Naive thymus-derived CD8-positive, alpha-beta T cell (primary cell): ENCODE measurements at regions not wholly inside any gene's neighbourhood (a gene's known extent, or its start where the extent isn't known, plus 50 kb on each side); places are given as distances from the start of the nearest gene placed in this dataset.

ENCODE experiments used
- ATAC-seq, 2 donors: fragments of 150-1000 bp; cut with Tn5 transposase in 1 of 2; sonication (Bioruptor Pico), chemical (Tn5 transposase) in 1 of 2; 1 replicate in 1 of 2; 2 replicates in 1 of 2; pipeline ENCODE4 v1.10.0; 2021; ENCODE audit warnings: mild to moderate bottlenecking in 2 of 2, moderate library complexity in 2 of 2
- POLR2A ChIA-PET: fragments of 350-600 bp; sonication (Branson Sonifier 250); formaldehyde crosslinking; loops from one replicate; lab custom pipeline; 2021; ENCODE audit warnings: antibody characterized with exemption; lab: Charles Lee
- DNase-seq, 10 donors: peaks; one replicate each; pipeline versions ENCODE4 v3.0.0 to v3.0.0-alpha.2; 2020 to 2022
- H3K27ac Mint-ChIP-seq, 10 donors: one replicate each; pipeline ENCODE4 v1.8.0; 2020 to 2022; ENCODE audit warnings: mild to moderate bottlenecking in 10 of 10, mixed read lengths in 10 of 10, moderate library complexity in 4 of 10, inconsistent platforms in 1 of 10
- H3K27me3 Mint-ChIP-seq, 5 donors: one replicate each; pipeline ENCODE4 v1.8.0; 2021 to 2022; ENCODE audit warnings: mixed read lengths in 5 of 5
- H3K36me3 Mint-ChIP-seq, 3 donors: one replicate each; pipeline ENCODE4 v1.8.0; 2020 to 2022; ENCODE audit warnings: mixed read lengths in 3 of 3, mild to moderate bottlenecking in 2 of 3, inconsistent platforms in 1 of 3
- H3K4me1 Mint-ChIP-seq, 4 donors: one replicate each; pipeline ENCODE4 v1.8.0; 2021 to 2022; ENCODE audit warnings: mixed read lengths in 4 of 4
- H3K4me3 Mint-ChIP-seq, 10 donors: one replicate each; pipeline ENCODE4 v1.8.0; 2020 to 2022; ENCODE audit warnings: mild to moderate bottlenecking in 10 of 10, mixed read lengths in 10 of 10, moderate library complexity in 6 of 10, inconsistent platforms in 1 of 10
- H3K9me3 Mint-ChIP-seq, 9 donors: one replicate each; pipeline ENCODE4 v1.8.0; 2020 to 2022; ENCODE audit warnings: mixed read lengths in 9 of 9, mild to moderate bottlenecking in 3 of 9, inconsistent platforms in 1 of 9, moderate library complexity in 1 of 9

GRCh38 chr12:113528606-113529293, 57.1 kb upstream of the LHX5 start:
- Mint-ChIP-seq H3K36me3 (no peaks in the 10 kb centered on the region), H3K4me3 (no peak overlapping the region), H3K27me3 (peaks cover 16 to 75% (median 33%) of the 10 kb centered on the region in 5 donors), H3K27ac (no peak overlapping the region), H3K4me1 (no peaks in the 10 kb centered on the region), H3K9me3 (peaks cover 0 to 8% (median 0%) of the 10 kb centered on the region in 9 donors)
- DNase-seq (no peak), ATAC-seq (no peak)
- POLR2A ChIA-PET, result no interaction called here

DNA sequence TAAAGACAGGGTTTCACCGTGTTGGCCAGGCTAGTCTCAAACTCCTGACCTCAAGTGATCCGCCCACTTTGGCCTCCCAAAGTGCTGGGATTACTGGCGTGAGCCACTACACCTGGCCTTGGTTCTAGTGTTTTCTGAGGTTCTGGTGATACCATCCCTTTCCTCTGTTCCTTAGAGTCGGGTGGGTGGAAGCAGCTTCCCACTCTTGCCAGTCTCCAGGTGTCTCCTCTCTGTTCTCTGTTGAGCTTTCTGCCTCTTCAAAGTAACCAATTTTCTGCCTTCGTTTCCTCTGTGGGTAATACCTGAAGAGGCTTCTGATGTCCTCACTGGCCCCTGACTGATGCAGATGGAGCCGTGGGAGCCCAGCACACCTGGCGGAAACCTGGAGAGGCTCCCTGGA, 53.4 kb upstream of the LHX5 start:
- POLR2A ChIA-PET, result no interaction called here
- ATAC-seq (no peak), DNase-seq (no peak)
- H3K36me3 Mint-ChIP-seq, result no peaks in the 10 kb centered on the region
- H3K4me1 Mint-ChIP-seq, result peaks cover 0 to 6% (median 0%) of the 10 kb centered on the region in 4 donors
- peaks cover 0 to 4% (median 0%) of the 10 kb centered on the region in 9 donors for H3K9me3 Mint-ChIP-seq
- peaks cover 35 to 91% (median 48%) of the 10 kb centered on the region in 5 donors for H3K27me3 Mint-ChIP-seq
- no peak overlapping the region for H3K4me3 Mint-ChIP-seq
- H3K27ac Mint-ChIP-seq, result no peak overlapping the region

- no peak for ATAC-seq
- no peak for DNase-seq
- Mint-ChIP-seq H3K9me3 (peaks cover 0 to 4% (median 0%) of the 10 kb centered on the region in 9 donors), H3K4me3 (no peak overlapping the region), H3K27ac (no peak overlapping the region), H3K27me3 (peaks cover 37 to 91% (median 51%) of the 10 kb centered on the region in 5 donors), H3K36me3 (no peaks in the 10 kb centered on the region), H3K4me1 (peaks cover 0 to 6% (median 0%) of the 10 kb centered on the region in 4 donors)
- POLR2A ChIA-PET, result no interaction called here
Measured at GRCh38 chr12:113524495-113524894, 52.8 kb upstream of the LHX5 start.

DNA sequence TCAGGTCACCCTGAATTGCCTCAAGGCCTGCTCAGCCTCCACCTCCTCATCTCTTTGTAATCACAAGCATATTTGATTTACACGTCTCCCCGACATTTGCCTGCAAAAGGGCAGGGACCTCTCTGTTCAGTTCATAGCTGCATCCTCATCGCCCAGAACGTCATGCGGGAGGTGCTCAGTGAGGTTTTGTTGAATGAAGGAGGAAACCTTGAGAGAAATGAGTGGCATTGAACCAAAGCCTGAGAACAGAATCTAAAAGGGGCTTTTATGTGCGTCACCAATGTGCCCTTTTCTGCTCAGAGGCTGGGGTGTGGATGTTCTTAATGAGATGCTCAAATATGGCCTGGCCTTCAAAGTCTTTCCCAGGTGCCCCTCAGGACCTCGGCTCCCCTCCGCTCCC, 50.0 kb upstream of the LHX5 start:
- Mint-ChIP-seq H3K4me1 (peaks cover 0 to 6% (median 0%) of the 10 kb centered on the region in 4 donors), H3K4me3 (no peak overlapping the region), H3K36me3 (peaks cover 0 to 7% (median 0%) of the 10 kb centered on the region in 3 donors), H3K9me3 (peaks cover 0 to 3% (median 0%) of the 10 kb centered on the region in 9 donors), H3K27me3 (peaks cover 42 to 90% (median 60%) of the 10 kb centered on the region in 5 donors), H3K27ac (no peak overlapping the region)
- POLR2A ChIA-PET, result no interaction called here
- ATAC-seq (no peak), DNase-seq (no peak)
